Kidney (tissue), 13 donors: ENCODE measurements at regions not wholly inside any gene's neighbourhood (a gene's known extent, or its start where the extent isn't known, plus 50 kb on each side); places are given as distances from the start of the nearest gene placed in this dataset.

Experiments
- DNase-seq, 5 donors: peaks; one replicate each; pipeline ENCODE4 v3.0.0-alpha.2; 2013 to 2020
- FAIRE-seq: peaks from 2 replicates; lab custom pipeline; 2012; peaks lifted over from hg19 to GRCh38; lab: Jason Lieb, UNC
- H3K27ac ChIP-seq, 2 donors: one replicate each; pipeline ENCODE4 v1.7.0; 2013; ENCODE audit warnings: low read depth in 2 of 2, low read length in 2 of 2, inconsistent platforms in 1 of 2
- H3K27me3 ChIP-seq: one replicate; pipeline ENCODE4 v1.7.1; 2013; ENCODE audit warnings: low read length, inconsistent platforms; ENCODE audit not compliant: control insufficient read depth, insufficient read depth
- H3K36me3 ChIP-seq, 3 donors: one replicate each; pipeline versions ENCODE4 v1.7.0 to v1.7.1; 2013; ENCODE audit warnings: low read length in 3 of 3, control low read depth in 1 of 3, inconsistent platforms in 1 of 3; ENCODE audit not compliant: insufficient read depth in 3 of 3, control insufficient read depth in 2 of 3
- H3K4me1 ChIP-seq, 3 donors: one replicate each; pipeline versions ENCODE4 v1.7.0 to v1.7.1; 2013; ENCODE audit warnings: low read length in 3 of 3, inconsistent platforms in 1 of 3, low read depth in 1 of 3; ENCODE audit not compliant: control insufficient read depth in 2 of 3, insufficient read depth in 2 of 3
- H3K4me3 ChIP-seq, 3 donors: one replicate each; pipeline versions ENCODE4 v1.7.0 to v1.8.1; 2013; ENCODE audit warnings: low read length in 3 of 3, control low read depth in 1 of 3, inconsistent platforms in 1 of 3
- H3K9ac ChIP-seq, 3 donors: one replicate each; pipeline versions ENCODE4 v1.7.0 to v1.7.1; 2013; ENCODE audit warnings: low read length in 3 of 3, control low read depth in 1 of 3, inconsistent platforms in 1 of 3
- H3K9me3 ChIP-seq, 3 donors: one replicate each; pipeline versions ENCODE4 v1.7.0 to v1.7.1; 2013; ENCODE audit warnings: low read length in 3 of 3, control low read depth in 1 of 3, inconsistent platforms in 1 of 3; ENCODE audit not compliant: control insufficient read depth in 2 of 3, insufficient read depth in 1 of 3
- intact Hi-C: fragments of 100-400 bp; cut with DNase I; formaldehyde crosslinking; loops from one replicate; pipeline ENCODE4 v1.11.1; 2022
- TF ChIP-seq, protein P1 (sequence below): IDR thresholded peaks from 3 replicates; pipeline ENCODE4 v1.5.1; 2012; ENCODE audit warnings: mild to moderate bottlenecking, moderate library complexity, borderline replicate concordance; ENCODE audit not compliant: insufficient read depth; ENCODE audit errors: extremely low read depth
- donor health status: control.
- donor health status: control.
- donor health status: control.
- donor health status: control.
- donor health status: control.
- donor health status: DM: yes; HTN: yes; CAD: no.
- donor health status: Normal renal cell carcinoma (clear cell type).

GRCh38 chr3:162150790-162151189 lies 654.2 kb downstream of the OTOL1 start:
- no peak for FAIRE-seq
- TF ChIP-seq, protein P1, sequence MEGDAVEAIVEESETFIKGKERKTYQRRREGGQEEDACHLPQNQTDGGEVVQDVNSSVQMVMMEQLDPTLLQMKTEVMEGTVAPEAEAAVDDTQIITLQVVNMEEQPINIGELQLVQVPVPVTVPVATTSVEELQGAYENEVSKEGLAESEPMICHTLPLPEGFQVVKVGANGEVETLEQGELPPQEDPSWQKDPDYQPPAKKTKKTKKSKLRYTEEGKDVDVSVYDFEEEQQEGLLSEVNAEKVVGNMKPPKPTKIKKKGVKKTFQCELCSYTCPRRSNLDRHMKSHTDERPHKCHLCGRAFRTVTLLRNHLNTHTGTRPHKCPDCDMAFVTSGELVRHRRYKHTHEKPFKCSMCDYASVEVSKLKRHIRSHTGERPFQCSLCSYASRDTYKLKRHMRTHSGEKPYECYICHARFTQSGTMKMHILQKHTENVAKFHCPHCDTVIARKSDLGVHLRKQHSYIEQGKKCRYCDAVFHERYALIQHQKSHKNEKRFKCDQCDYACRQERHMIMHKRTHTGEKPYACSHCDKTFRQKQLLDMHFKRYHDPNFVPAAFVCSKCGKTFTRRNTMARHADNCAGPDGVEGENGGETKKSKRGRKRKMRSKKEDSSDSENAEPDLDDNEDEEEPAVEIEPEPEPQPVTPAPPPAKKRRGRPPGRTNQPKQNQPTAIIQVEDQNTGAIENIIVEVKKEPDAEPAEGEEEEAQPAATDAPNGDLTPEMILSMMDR = no peak
- intact Hi-C loops = no loop called here

DNA sequence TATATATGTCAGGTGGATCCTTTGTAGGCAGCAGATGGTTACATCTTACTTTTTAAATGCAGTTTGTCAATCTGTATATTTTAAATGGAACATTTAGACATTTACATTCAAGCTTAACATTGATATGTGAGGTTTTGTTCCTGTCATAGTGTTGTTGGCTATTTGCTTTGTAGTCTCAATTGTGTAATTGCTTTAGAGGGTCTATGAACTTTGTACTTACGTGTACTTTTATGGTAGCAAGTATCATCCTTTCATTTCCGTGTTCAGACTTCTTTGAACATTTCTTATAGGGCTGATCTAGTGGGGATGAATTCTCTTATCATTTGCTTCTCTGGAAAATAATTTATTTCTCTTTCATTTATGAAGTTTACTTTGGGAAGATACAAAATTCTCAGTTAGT lies 656.0 kb downstream of the OTOL1 start:
- Histone ChIP-seq H3K9me3 (no peaks in the 10 kb centered on the region), H3K4me3 (no peak overlapping the region), H3K27me3 (no peaks in the 10 kb centered on the region), H3K36me3 (no peaks in the 10 kb centered on the region), H3K4me1 (no peaks in the 10 kb centered on the region), H3K9ac (no peak overlapping the region), H3K27ac (no peak overlapping the region)
- TF ChIP-seq, protein P1 = no peak
- intact Hi-C loops = no loop called here
- FAIRE-seq (no peak), DNase-seq (no peak)

More at GRCh38 chr3:162150790-162151189, 654.2 kb downstream of the OTOL1 start:
- Histone ChIP-seq H3K36me3 (no peaks in the 10 kb centered on the region), H3K9me3 (no peaks in the 10 kb centered on the region), H3K4me3 (no peak overlapping the region), H3K9ac (no peak overlapping the region), H3K27ac (no peak overlapping the region), H3K27me3 (no peaks in the 10 kb centered on the region), H3K4me1 (no peaks in the 10 kb centered on the region)
- DNase-seq = no peak

GRCh38 chr3:162161595-162161994 lies 665.0 kb downstream of the OTOL1 start:
- no peak for DNase-seq
- H3K9me3 ChIP-seq = no peaks in the 10 kb centered on the region
- H3K36me3 ChIP-seq = no peaks in the 10 kb centered on the region
- H3K4me1 ChIP-seq = no peaks in the 10 kb centered on the region
- no peak for FAIRE-seq
- H3K27ac ChIP-seq = no peak overlapping the region
- no peak overlapping the region for H3K4me3 ChIP-seq
- no peaks in the 10 kb centered on the region for H3K27me3 ChIP-seq
- TF ChIP-seq, protein P1 = no peak
- intact Hi-C loops = no loop called here
- no peak overlapping the region for H3K9ac ChIP-seq

GRCh38 chr3:162165346-162165745 lies 668.7 kb downstream of the OTOL1 start:
- TF ChIP-seq, protein P1 = no peak
- Histone ChIP-seq H3K9me3 (no peaks in the 10 kb centered on the region), H3K36me3 (no peaks in the 10 kb centered on the region), H3K27me3 (no peaks in the 10 kb centered on the region), H3K27ac (no peak overlapping the region), H3K9ac (no peak overlapping the region), H3K4me3 (no peak overlapping the region), H3K4me1 (no peaks in the 10 kb centered on the region)
- no peak for DNase-seq
- intact Hi-C loops = no loop called here
- no peak for FAIRE-seq
